Activated CD4-positive, alpha-beta memory T cell treated with anti-CD3 and anti-CD28 coated beads, Interleukin-2, amount 10 ng/mL, durations not matched to agents 7 days and 5 days (primary cell): ENCODE measurements at regions not wholly inside any gene's neighbourhood (a gene's known extent, or its start where the extent isn't known, plus 50 kb on each side); places are given as distances from the start of the nearest gene placed in this dataset.

Experiments used
- CTCF ChIA-PET: fragments of 350-600 bp; sonication (Branson Sonifier 250); formaldehyde crosslinking; loops from one replicate; lab custom pipeline; 2021; ENCODE audit warnings: antibody characterized with exemption, inconsistent platforms; lab: Charles Lee
- POLR2A ChIA-PET: fragments of 350-600 bp; sonication (Branson Sonifier 250); formaldehyde crosslinking; loops from one replicate; lab custom pipeline; 2021; ENCODE audit warnings: antibody characterized with exemption; lab: Charles Lee
- DNase-seq: peaks from one replicate; pipeline ENCODE4 v3.0.0-alpha.2; 2020
- H3K27ac Mint-ChIP-seq: one replicate; pipeline ENCODE4 v1.8.0; 2021; ENCODE audit warnings: mild to moderate bottlenecking, mixed read lengths
- H3K27me3 Mint-ChIP-seq: one replicate; pipeline ENCODE4 v1.8.0; 2021; ENCODE audit warnings: mixed read lengths
- H3K36me3 Mint-ChIP-seq: one replicate; pipeline ENCODE4 v1.8.0; 2021; ENCODE audit warnings: low read depth, mixed read lengths
- H3K4me1 Mint-ChIP-seq: one replicate; pipeline ENCODE4 v1.8.0; 2021; ENCODE audit warnings: mixed read lengths
- H3K4me3 Mint-ChIP-seq: one replicate; pipeline ENCODE4 v1.8.0; 2021; ENCODE audit warnings: mild to moderate bottlenecking, mixed read lengths
- H3K9me3 Mint-ChIP-seq: one replicate; pipeline ENCODE4 v1.8.0; 2021; ENCODE audit warnings: mixed read lengths

- H3K4me1 Mint-ChIP-seq, result no peaks in the 10 kb centered on the region
- H3K27me3 Mint-ChIP-seq, result no peaks in the 10 kb centered on the region
- ChIA-PET CTCF (no interaction called here), POLR2A (no interaction called here)
- no peak for DNase-seq
- H3K9me3 Mint-ChIP-seq, result peaks cover 12% of the 10 kb centered on the region
- H3K36me3 Mint-ChIP-seq, result no peaks in the 10 kb centered on the region
- H3K4me3 Mint-ChIP-seq, result no peak overlapping the region
- no peak overlapping the region for H3K27ac Mint-ChIP-seq
These were observed 336.2 kb downstream of the FOXA2 start for GRCh38 chr20:22248051-22248667.

GRCh38 chr20:22245139-22245538 lies 339.2 kb downstream of the FOXA2 start:
- Mint-ChIP-seq H3K36me3 (no peaks in the 10 kb centered on the region), H3K27me3 (no peaks in the 10 kb centered on the region), H3K4me3 (no peak overlapping the region), H3K27ac (no peak overlapping the region), H3K4me1 (no peaks in the 10 kb centered on the region), H3K9me3 (peaks cover 12% of the 10 kb centered on the region)
- ChIA-PET POLR2A (no interaction called here), CTCF (no interaction called here)
- no peak for DNase-seq

- POLR2A ChIA-PET, result no interaction called here
- Mint-ChIP-seq H3K27me3 (no peaks in the 10 kb centered on the region), H3K9me3 (peaks cover 25% of the 10 kb centered on the region), H3K4me1 (no peaks in the 10 kb centered on the region), H3K27ac (no peak overlapping the region), H3K36me3 (no peaks in the 10 kb centered on the region), H3K4me3 (no peak overlapping the region)
- DNase-seq, result no peak
- CTCF ChIA-PET, result no interaction called here
These were observed 341.3 kb downstream of the FOXA2 start for GRCh38 chr20:22243067-22243466.

GRCh38 chr20:22241609-22242008 lies 342.8 kb downstream of the FOXA2 start:
- no peaks in the 10 kb centered on the region for H3K27me3 Mint-ChIP-seq
- POLR2A ChIA-PET, result no interaction called here
- H3K27ac Mint-ChIP-seq, result no peak overlapping the region
- H3K4me1 Mint-ChIP-seq, result no peaks in the 10 kb centered on the region
- H3K36me3 Mint-ChIP-seq, result no peaks in the 10 kb centered on the region
- CTCF ChIA-PET, result no interaction called here
- DNase-seq, result no peak
- H3K4me3 Mint-ChIP-seq, result no peak overlapping the region
- H3K9me3 Mint-ChIP-seq, result peaks cover 25% of the 10 kb centered on the region

- Mint-ChIP-seq H3K4me1 (no peaks in the 10 kb centered on the region), H3K36me3 (no peaks in the 10 kb centered on the region), H3K9me3 (peaks cover 3% of the 10 kb centered on the region), H3K27me3 (no peaks in the 10 kb centered on the region), H3K4me3 (no peak overlapping the region), H3K27ac (no peak overlapping the region)
- CTCF ChIA-PET, result no interaction called here
- no peak for DNase-seq
- POLR2A ChIA-PET, result no interaction called here
These were observed 351.4 kb downstream of the FOXA2 start for GRCh38 chr20:22232923-22233322.

GRCh38 chr20:22232473-22232872 lies 351.9 kb downstream of the FOXA2 start:
- no peaks in the 10 kb centered on the region for H3K27me3 Mint-ChIP-seq
- H3K9me3 Mint-ChIP-seq, result peaks cover 3% of the 10 kb centered on the region
- no peak overlapping the region for H3K4me3 Mint-ChIP-seq
- POLR2A ChIA-PET, result no interaction called here
- no peak for DNase-seq
- CTCF ChIA-PET, result no interaction called here
- H3K36me3 Mint-ChIP-seq, result no peaks in the 10 kb centered on the region
- H3K4me1 Mint-ChIP-seq, result no peaks in the 10 kb centered on the region
- H3K27ac Mint-ChIP-seq, result no peak overlapping the region

DNA sequence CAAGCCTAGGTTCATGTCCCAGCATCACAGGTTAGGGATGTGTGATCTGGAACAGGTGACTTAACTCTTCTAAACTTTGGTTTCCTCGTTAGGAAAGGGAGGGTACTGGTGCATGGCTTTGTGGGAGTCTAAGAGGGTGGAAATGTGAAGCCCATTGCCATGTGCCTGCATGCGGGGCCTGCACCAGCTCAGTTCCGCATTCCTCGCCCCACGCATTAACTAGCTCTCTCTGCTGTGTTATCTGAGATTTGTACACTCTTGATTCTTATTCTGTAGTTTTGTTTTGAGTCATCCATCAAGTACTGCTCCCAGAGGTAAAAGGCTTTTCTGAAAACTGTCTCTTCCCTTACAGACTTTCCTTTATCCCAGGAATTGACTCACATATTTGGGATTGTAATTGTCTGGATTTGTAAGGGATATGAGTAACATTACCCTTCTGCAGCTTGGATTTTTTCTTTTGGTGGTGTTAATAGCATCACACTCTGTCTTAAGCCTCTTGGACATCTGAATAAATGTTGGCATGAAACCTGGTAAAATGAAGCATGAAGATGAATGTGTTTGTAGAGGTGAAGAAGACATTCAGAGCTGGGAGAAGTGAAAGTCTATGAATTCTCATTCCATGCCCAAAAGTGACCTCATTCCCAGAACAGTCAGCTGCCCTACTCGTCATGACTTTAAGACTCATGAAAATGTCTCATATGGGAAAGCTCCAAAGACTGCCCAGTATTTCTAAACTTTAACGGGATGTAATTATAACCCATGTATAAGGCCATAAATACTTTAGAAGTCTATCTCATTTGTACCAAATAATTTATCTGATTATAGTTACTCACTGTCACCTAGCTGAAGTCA lies 357.3 kb downstream of the FOXA2 start:
- ChIA-PET POLR2A (no interaction called here), CTCF (no interaction called here)
- Mint-ChIP-seq H3K36me3 (no peaks in the 10 kb centered on the region), H3K4me3 (no peak overlapping the region), H3K9me3 (peaks cover 6% of the 10 kb centered on the region), H3K4me1 (no peaks in the 10 kb centered on the region), H3K27me3 (no peaks in the 10 kb centered on the region), H3K27ac (no peak overlapping the region)
- DNase-seq, result no peak

DNA sequence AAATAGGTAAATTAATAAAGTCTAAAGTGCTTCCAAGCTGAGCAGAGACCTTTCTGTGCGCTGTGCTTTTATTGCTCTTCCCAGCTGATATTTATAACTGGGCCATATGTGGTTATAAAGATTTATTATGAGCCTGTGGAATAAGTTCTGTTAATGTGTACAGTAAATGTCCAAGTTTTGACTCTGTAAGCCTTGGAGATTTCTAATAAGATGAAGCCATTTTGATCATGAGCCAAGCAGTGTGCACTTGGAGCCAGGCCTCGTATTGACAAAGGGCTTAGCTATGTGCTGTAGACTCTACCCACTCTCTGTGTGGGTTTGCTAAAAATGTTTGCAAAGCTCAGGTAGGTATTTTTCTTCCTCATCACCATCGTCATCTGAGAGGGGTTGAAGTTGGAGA lies 361.1 kb downstream of the FOXA2 start:
- no peaks in the 10 kb centered on the region for H3K4me1 Mint-ChIP-seq

DNA sequence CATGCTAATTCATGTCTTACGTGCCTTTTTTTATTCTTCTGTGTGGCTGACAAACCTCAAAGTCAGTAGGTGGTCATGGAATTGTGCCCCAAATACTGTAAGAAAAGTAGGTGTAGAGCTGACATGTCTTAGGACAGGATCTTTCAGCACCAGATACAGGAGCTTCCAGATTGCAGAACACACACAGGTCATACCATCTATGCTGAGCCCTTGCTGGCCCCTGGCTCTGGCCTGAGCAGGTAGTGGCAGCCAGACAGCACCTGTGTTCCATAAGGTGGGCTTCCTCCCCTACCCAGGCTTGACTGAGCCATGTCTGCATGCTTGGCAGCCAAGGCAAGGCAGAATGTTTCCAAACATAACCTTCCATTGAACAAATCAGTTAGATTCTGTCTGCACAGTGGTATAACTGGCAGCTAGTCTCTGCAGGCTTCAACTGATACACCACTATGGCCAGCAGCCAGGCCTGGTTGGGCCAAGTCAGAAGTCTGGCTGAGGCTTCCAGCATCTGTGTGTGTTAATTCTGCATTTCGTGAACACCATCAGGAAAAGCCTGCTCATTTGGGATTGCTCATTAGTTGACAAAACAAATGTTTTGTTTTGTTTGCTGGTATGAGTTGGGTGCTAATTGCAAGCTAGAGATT lies 366.5 kb downstream of the FOXA2 start:
- POLR2A ChIA-PET, result no interaction called here
- CTCF ChIA-PET, result no interaction called here
- Mint-ChIP-seq H3K27me3 (no peaks in the 10 kb centered on the region), H3K27ac (no peak overlapping the region), H3K9me3 (peaks cover 7% of the 10 kb centered on the region), H3K4me3 (no peak overlapping the region), H3K36me3 (no peaks in the 10 kb centered on the region), H3K4me1 (no peaks in the 10 kb centered on the region)
- no peak for DNase-seq

More for the DNA sequence above, 361.1 kb downstream of the FOXA2 start:
- no peaks in the 10 kb centered on the region for H3K27me3 Mint-ChIP-seq
- H3K27ac Mint-ChIP-seq, result no peak overlapping the region
- no peak for DNase-seq
- no peaks in the 10 kb centered on the region for H3K36me3 Mint-ChIP-seq
- CTCF ChIA-PET, result no interaction called here
- H3K4me3 Mint-ChIP-seq, result no peak overlapping the region
- POLR2A ChIA-PET, result no interaction called here
- H3K9me3 Mint-ChIP-seq, result peaks cover 10% of the 10 kb centered on the region

DNA sequence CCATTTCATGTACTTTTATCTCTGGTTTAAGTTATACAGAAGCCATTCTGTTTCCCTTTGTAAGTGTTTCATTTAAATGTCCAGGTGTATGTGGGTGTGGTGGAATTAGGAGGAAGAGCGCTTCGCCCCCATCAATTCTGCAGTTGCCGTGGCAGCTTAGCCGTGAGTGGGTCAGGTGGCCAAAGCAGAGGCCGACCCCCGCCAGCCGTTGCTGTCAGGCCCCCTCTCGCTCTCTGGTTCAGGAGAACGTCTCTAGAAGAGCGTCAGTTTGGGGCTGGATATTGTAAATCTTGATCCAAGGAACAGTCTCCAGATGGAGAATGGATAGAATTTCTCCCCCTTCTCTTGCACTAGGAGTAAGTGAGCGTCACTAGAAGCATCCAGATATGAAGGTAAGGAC lies 367.4 kb downstream of the FOXA2 start:
- DNase-seq, result no peak
- POLR2A ChIA-PET, result no interaction called here
- CTCF ChIA-PET, result no interaction called here
- Mint-ChIP-seq H3K4me1 (no peaks in the 10 kb centered on the region), H3K36me3 (no peaks in the 10 kb centered on the region), H3K27ac (no peak overlapping the region), H3K27me3 (no peaks in the 10 kb centered on the region), H3K4me3 (no peak overlapping the region), H3K9me3 (peaks cover 7% of the 10 kb centered on the region)

DNA sequence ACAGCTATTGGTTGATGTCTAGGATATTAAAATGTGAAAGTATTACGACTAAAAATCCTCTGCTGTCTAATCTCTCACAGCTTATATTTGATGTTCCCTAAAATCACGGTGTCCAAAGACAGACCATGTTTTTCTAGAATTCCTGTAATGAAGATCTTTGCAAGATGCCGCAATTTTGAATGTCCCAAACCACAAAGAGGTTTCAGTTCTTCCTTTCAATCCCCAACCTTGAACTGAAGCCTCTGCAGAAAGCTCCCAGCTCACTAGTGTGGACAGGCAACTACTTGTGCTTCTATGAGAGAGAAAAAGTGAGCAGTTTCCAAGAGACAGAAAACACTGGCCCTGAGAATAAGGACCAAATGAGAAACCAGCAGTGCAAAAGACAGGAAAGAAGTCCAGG lies 370.1 kb downstream of the FOXA2 start:
- Mint-ChIP-seq H3K27ac (no peak overlapping the region), H3K9me3 (peaks cover 6% of the 10 kb centered on the region), H3K4me1 (no peaks in the 10 kb centered on the region), H3K4me3 (no peak overlapping the region), H3K36me3 (no peaks in the 10 kb centered on the region), H3K27me3 (no peaks in the 10 kb centered on the region)
- ChIA-PET POLR2A (no interaction called here), CTCF (no interaction called here)
- DNase-seq, result no peak

DNA sequence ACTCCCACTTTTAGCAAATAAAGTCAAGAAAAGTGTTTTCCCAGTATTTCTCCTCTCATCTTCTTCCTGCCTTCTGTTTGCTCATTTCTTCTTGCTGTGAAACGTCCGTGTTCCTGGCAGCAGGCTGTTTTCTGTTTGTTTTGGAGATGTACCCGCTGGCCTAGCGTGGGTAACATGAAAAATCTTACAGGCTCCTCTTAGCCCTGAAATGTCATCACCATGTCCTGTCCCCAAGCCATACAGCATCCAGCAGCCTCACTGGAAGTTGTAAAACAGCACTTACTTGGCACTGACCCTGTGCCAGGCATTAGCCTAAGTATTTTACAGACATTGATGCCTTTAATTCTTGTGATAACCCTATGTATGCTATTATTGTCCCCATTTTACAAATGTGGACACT lies 371.1 kb downstream of the FOXA2 start:
- POLR2A ChIA-PET, result no interaction called here
- CTCF ChIA-PET, result no interaction called here
- Mint-ChIP-seq H3K9me3 (peaks cover 7% of the 10 kb centered on the region), H3K4me1 (no peaks in the 10 kb centered on the region), H3K27ac (no peak overlapping the region), H3K27me3 (no peaks in the 10 kb centered on the region), H3K36me3 (no peaks in the 10 kb centered on the region), H3K4me3 (no peak overlapping the region)
- no peak for DNase-seq

- Mint-ChIP-seq H3K27me3 (no peaks in the 10 kb centered on the region), H3K9me3 (peaks cover 4% of the 10 kb centered on the region), H3K36me3 (no peaks in the 10 kb centered on the region), H3K4me3 (no peak overlapping the region), H3K4me1 (no peaks in the 10 kb centered on the region), H3K27ac (no peak overlapping the region)
- no peak for DNase-seq
- CTCF ChIA-PET, result no interaction called here
- POLR2A ChIA-PET, result no interaction called here
These were observed 377.1 kb downstream of the FOXA2 start for GRCh38 chr20:22207280-22207679.
